ENCODE measurements at regions not wholly inside any gene's neighbourhood (a gene's known extent, or its start where the extent isn't known, plus 50 kb on each side); places are given as distances from the start of the nearest gene placed in this dataset.
"Not testable (repeated sequence)": the region's sequence is repeated elsewhere in the genome, so short reads cannot be mapped to it uniquely, and the experiment has no call there.

DNA sequence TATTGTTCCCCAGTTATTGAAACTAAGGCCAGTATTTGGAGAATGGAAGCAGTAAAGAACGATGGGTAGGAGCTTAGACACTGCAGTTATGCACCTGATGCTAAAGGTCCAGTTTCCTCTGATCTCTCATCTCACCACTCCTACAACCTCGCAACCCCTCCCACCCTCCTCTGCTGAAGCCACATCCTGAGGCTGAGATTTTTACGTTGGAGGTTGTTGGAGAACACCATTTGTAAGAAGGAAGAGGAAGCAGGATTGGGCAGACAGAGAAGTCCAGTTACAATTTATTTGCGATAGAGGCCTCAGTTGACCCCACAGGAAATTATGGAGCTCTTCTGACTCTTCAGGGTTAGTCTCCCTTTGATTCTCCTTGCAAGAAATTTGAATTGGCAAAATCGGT, 54.3 kb upstream of the NDUFV2 start:
- Histone ChIP-seq H3K27me3 (replicated peaks) (no peaks in the 10 kb centered on the region), H3K27ac (no peak overlapping the region), H3K4me3 (ENCODE audit: low read depth, low read length) (no peak overlapping the region), H3K36me3 (replicated peaks) (no peaks in the 10 kb centered on the region)
- in situ Hi-C loops (cut with HindIII; ENCODE audit: low pct_ligation_motif_present, low sequenced_read_pairs) = no loop called here
- no peak for DNase-seq
- TF ChIP-seq, protein P1, sequence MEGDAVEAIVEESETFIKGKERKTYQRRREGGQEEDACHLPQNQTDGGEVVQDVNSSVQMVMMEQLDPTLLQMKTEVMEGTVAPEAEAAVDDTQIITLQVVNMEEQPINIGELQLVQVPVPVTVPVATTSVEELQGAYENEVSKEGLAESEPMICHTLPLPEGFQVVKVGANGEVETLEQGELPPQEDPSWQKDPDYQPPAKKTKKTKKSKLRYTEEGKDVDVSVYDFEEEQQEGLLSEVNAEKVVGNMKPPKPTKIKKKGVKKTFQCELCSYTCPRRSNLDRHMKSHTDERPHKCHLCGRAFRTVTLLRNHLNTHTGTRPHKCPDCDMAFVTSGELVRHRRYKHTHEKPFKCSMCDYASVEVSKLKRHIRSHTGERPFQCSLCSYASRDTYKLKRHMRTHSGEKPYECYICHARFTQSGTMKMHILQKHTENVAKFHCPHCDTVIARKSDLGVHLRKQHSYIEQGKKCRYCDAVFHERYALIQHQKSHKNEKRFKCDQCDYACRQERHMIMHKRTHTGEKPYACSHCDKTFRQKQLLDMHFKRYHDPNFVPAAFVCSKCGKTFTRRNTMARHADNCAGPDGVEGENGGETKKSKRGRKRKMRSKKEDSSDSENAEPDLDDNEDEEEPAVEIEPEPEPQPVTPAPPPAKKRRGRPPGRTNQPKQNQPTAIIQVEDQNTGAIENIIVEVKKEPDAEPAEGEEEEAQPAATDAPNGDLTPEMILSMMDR (IDR thresholded peaks at IDR 0.05; ENCODE audit: low read depth, low read length, missing control alignments) = no peak

- H3K27ac ChIP-seq = no peak overlapping the region
- H3K27me3 ChIP-seq (replicated peaks) = no peaks in the 10 kb centered on the region
- H3K36me3 ChIP-seq (replicated peaks) = no peaks in the 10 kb centered on the region
- TF ChIP-seq, protein P1 (IDR thresholded peaks at IDR 0.05; ENCODE audit: low read depth, low read length, missing control alignments) = no peak
- no peak overlapping the region for H3K4me3 ChIP-seq (ENCODE audit: low read depth, low read length)
- in situ Hi-C loops (cut with HindIII; ENCODE audit: low pct_ligation_motif_present, low sequenced_read_pairs) = no loop called here
- DNase-seq = no peak
Observed at GRCh38 chr18:9048808-9049494, 53.5 kb upstream of the NDUFV2 start.

DNA sequence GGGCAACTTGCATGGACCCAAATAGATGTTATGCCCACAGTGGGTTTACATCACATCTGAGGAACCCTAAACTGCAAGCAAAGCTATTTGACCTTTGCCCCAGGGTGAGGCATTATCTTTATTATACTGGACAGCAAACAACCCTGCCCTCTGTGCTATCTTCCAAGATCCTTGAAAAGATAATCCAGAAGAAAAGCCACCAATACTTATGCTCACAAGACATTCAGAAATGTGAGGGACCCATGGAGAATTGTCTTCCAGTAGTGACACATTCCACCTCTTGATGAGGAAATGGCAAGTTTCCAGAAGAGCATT, 53.0 kb upstream of the NDUFV2 start:
- TF ChIP-seq, protein P1 (IDR thresholded peaks at IDR 0.05; ENCODE audit: low read depth, low read length, missing control alignments) = no peak
- Histone ChIP-seq H3K27ac (no peak overlapping the region), H3K4me3 (ENCODE audit: low read depth, low read length) (no peak overlapping the region), H3K36me3 (replicated peaks) (no peaks in the 10 kb centered on the region), H3K27me3 (replicated peaks) (no peaks in the 10 kb centered on the region)
- DNase-seq = no peak
- in situ Hi-C loops (cut with HindIII; ENCODE audit: low pct_ligation_motif_present, low sequenced_read_pairs) = no loop called here

DNA sequence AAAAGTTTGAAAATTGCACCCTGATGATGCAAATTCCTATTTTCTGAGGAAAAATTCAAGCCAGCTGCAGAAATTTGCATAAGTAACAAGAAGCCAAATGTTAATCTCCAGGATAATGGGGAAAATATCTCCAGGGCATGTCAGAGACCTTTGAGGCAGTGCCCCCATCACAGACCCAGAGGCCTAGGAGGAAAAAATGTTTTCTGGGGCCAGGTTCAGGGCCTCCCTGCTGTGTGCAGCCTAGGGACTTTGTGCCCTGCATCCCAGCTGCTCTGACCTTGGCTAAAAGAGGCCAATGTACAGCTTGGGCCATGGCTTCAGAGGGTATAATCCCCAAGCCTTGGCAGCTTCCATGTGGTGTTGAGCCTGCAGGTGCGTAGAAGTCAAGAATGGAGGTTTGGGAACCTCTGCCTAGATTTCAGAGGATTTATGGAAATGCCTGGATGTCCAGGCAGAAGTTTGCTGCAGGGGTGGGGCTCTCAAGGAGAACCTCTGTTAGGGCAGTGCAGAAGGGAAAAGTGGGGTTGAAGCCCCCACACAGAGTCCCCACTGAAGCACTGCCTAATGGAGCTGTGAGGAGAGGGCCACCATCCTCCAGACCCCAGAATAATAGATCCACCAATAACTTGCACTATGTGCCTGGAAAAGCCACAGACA, 51.7 kb upstream of the NDUFV2 start:
- H3K4me3 ChIP-seq (ENCODE audit: low read depth, low read length); H3K36me3 ChIP-seq (replicated peaks); in situ Hi-C loops (cut with HindIII; ENCODE audit: low pct_ligation_motif_present, low sequenced_read_pairs); DNase-seq; H3K27ac ChIP-seq; H3K27me3 ChIP-seq (replicated peaks): not testable (repeated sequence)
